CD14-positive monocyte (primary cell): ENCODE measurements at regions not wholly inside any gene's neighbourhood (a gene's known extent, or its start where the extent isn't known, plus 50 kb on each side); places are given as distances from the start of the nearest gene placed in this dataset.

Source experiments
- DNase-seq, 3 donors: peaks; one replicate each; pipeline ENCODE4 v3.0.0-alpha.2; 2011 to 2022
- H2AFZ ChIP-seq: 2 replicates; pipeline ENCODE4 v1.6.0; 2012; ENCODE audit warnings: mild to moderate bottlenecking, low read depth, low read length, inconsistent platforms; ENCODE audit not compliant: insufficient read depth, poor library complexity, severe bottlenecking
- H3K27ac ChIP-seq, 2 donors: 1 replicate in 1 of 2; 2 replicates in 1 of 2; pipeline ENCODE4 v1.5.1; 2012 to 2013; ENCODE audit warnings: low read length in 2 of 2, control low read depth in 1 of 2, inconsistent platforms in 1 of 2, low read depth in 1 of 2, mild to moderate bottlenecking in 1 of 2
- H3K27me3 ChIP-seq, 2 donors: one replicate each; pipeline versions ENCODE4 v1.6.0 to v1.6.1; 2011 to 2013; ENCODE audit warnings: low read length in 2 of 2; ENCODE audit not compliant: control insufficient read depth in 2 of 2, insufficient read depth in 2 of 2
- H3K36me3 ChIP-seq, 2 donors: replicated peaks in 1 of 2; 1 replicate in 1 of 2; 2 replicates in 1 of 2; pipeline versions ENCODE4 v1.5.1 to v1.6.1; 2012 to 2013; ENCODE audit warnings: low read length in 2 of 2, control low read depth in 1 of 2, inconsistent platforms in 1 of 2, mild to moderate bottlenecking in 1 of 2; ENCODE audit not compliant: insufficient read depth in 2 of 2, control insufficient read depth in 1 of 2
- H3K4me1 ChIP-seq, 2 donors: 1 replicate in 1 of 2; 2 replicates in 1 of 2; pipeline versions ENCODE4 v1.5.1 to v1.6.1; 2012 to 2013; ENCODE audit warnings: low read length in 2 of 2, control low read depth in 1 of 2, inconsistent platforms in 1 of 2, mild to moderate bottlenecking in 1 of 2, moderate library complexity in 1 of 2; ENCODE audit not compliant: insufficient read depth in 2 of 2, control insufficient read depth in 1 of 2
- H3K4me2 ChIP-seq: replicated peaks from 2 replicates; pipeline ENCODE3; 2012; ENCODE audit warnings: low read length, moderate library complexity, mild to moderate bottlenecking; ENCODE audit not compliant: poor library complexity, severe bottlenecking; ENCODE audit errors: extremely low read depth
- H3K4me3 ChIP-seq, 3 experiments: fragments of 200-600 bp in 1 of 3; sonication (generic) in 1 of 3; replicated peaks in 1 of 3; 1 replicate in 2 of 3; 2 replicates in 1 of 3; pipeline ENCODE4 v1.5.1; 2011 to 2013; ENCODE audit warnings: low read length in 3 of 3, mild to moderate bottlenecking in 3 of 3, control low read depth in 2 of 3, low read depth in 2 of 3, inconsistent platforms in 1 of 3, moderate library complexity in 1 of 3
- H3K79me2 ChIP-seq: 2 replicates; pipeline ENCODE4 v1.6.0; 2012; ENCODE audit warnings: mild to moderate bottlenecking, control low read depth, inconsistent platforms, low read length, moderate library complexity; ENCODE audit not compliant: insufficient read depth
- H3K9ac ChIP-seq: 2 replicates; pipeline ENCODE4 v1.6.0; 2017; ENCODE audit warnings: low read length, mild to moderate bottlenecking; ENCODE audit not compliant: insufficient read depth, poor library complexity, severe bottlenecking
- H3K9me3 ChIP-seq, 2 donors: replicated peaks in 1 of 2; 1 replicate in 1 of 2; 2 replicates in 1 of 2; pipeline versions ENCODE4 v1.5.1 to v1.6.1; 2012 to 2013; ENCODE audit warnings: low read length in 2 of 2, control low read depth in 1 of 2; ENCODE audit not compliant: control insufficient read depth in 1 of 2, insufficient read depth in 1 of 2
- H4K20me1 ChIP-seq: 2 replicates; pipeline ENCODE4 v1.6.0; 2012; ENCODE audit warnings: mild to moderate bottlenecking, low read length, control low read depth, moderate library complexity; ENCODE audit not compliant: insufficient read depth
- H3K27ac Mint-ChIP-seq, 7 donors: one replicate each; pipeline ENCODE4 v1.8.0; 2020; ENCODE audit warnings: mild to moderate bottlenecking in 7 of 7, mixed read lengths in 7 of 7, moderate library complexity in 6 of 7, inconsistent platforms in 2 of 7
- H3K27me3 Mint-ChIP-seq, 3 donors: one replicate each; pipeline ENCODE4 v1.8.0; 2021 to 2022; ENCODE audit warnings: low read depth in 3 of 3, mild to moderate bottlenecking in 3 of 3, mixed read lengths in 3 of 3, moderate library complexity in 3 of 3, inconsistent platforms in 1 of 3
- H3K36me3 Mint-ChIP-seq, 2 donors: one replicate each; pipeline ENCODE4 v1.8.0; 2020; ENCODE audit warnings: mixed read lengths in 2 of 2, inconsistent platforms in 1 of 2, mild to moderate bottlenecking in 1 of 2
- H3K4me1 Mint-ChIP-seq: one replicate; pipeline ENCODE4 v1.8.0; 2020; ENCODE audit warnings: mild to moderate bottlenecking, mixed read lengths
- H3K4me3 Mint-ChIP-seq, 2 donors: one replicate each; pipeline ENCODE4 v1.8.0; 2020; ENCODE audit warnings: mild to moderate bottlenecking in 2 of 2, mixed read lengths in 2 of 2, moderate library complexity in 1 of 2
- H3K9me3 Mint-ChIP-seq, 7 donors: one replicate each; pipeline ENCODE4 v1.8.0; 2020 to 2022; ENCODE audit warnings: mixed read lengths in 7 of 7, mild to moderate bottlenecking in 6 of 7, moderate library complexity in 6 of 7, inconsistent platforms in 2 of 7
- whole genome bisulfite sequencing: methylation state at CpG from one replicate; pipeline ENCODE4 v1.1.5; 2013; ENCODE audit warnings: missing lambda C conversion rate; ENCODE audit not compliant: insufficient coverage; 5-methylcytosine and 5-hydroxymethylcytosine counted together
- intact Hi-C, 2 donors: fragments of 100-400 bp; cut with micrococcal nuclease; formaldehyde crosslinking; loops; one replicate each; pipeline versions ENCODE4 v1.15.0 to v1.15.1; 2023
- TF ChIP-seq, protein P1 (sequence below): fragments of 200-600 bp; IDR thresholded peaks from one replicate; pipeline ENCODE4 v1.8.0; 2022; ENCODE audit warnings: antibody characterized with exemption, mild to moderate bottlenecking

DNA sequence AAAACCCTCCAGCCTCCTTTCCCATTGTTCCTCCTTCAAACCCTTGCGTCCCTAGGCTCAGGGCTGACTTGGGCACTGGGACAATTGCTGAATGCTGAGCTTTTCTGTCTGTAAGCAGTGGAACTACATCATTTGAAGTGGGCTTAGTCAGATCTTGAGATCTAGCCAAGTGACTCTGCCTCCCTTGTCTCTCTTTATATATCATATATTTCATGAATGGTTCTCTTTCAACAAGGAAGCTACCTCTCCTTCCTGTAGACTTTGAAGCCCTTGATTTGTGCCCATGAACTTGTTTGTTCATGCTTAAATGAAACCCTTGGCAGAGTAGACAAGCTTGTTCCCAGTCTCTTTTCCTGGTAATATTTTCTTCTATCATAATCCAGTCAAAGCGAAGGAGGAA is 60.0 kb upstream of the KIF13A start:
- H3K4me3 ChIP-seq: no peak overlapping the region
- no peaks in the 10 kb centered on the region for H3K36me3 ChIP-seq
- H3K4me1 ChIP-seq: no peaks in the 10 kb centered on the region
- no peak overlapping the region for H3K4me3 Mint-ChIP-seq
- 100% methylated on average over 1 of the region's 2 CpGs for WGBS
- H2AFZ ChIP-seq: no peak overlapping the region
- no peaks in the 10 kb centered on the region for H4K20me1 ChIP-seq
- H3K79me2 ChIP-seq: no peaks in the 10 kb centered on the region
- H3K9me3 Mint-ChIP-seq: peaks cover 0 to 3% (median 0%) of the 10 kb centered on the region in 7 donors
- no peaks in the 10 kb centered on the region for H3K9me3 ChIP-seq
- no peak overlapping the region for H3K27ac ChIP-seq
- H3K27me3 Mint-ChIP-seq: peaks cover 0 to 1% (median 0%) of the 10 kb centered on the region in 3 donors
- intact Hi-C loops: no loop called here
- peaks cover 3% of the 10 kb centered on the region for H3K4me1 Mint-ChIP-seq
- no peak overlapping the region for H3K9ac ChIP-seq
- H3K27ac Mint-ChIP-seq: no peak overlapping the region
- TF ChIP-seq, protein P1, sequence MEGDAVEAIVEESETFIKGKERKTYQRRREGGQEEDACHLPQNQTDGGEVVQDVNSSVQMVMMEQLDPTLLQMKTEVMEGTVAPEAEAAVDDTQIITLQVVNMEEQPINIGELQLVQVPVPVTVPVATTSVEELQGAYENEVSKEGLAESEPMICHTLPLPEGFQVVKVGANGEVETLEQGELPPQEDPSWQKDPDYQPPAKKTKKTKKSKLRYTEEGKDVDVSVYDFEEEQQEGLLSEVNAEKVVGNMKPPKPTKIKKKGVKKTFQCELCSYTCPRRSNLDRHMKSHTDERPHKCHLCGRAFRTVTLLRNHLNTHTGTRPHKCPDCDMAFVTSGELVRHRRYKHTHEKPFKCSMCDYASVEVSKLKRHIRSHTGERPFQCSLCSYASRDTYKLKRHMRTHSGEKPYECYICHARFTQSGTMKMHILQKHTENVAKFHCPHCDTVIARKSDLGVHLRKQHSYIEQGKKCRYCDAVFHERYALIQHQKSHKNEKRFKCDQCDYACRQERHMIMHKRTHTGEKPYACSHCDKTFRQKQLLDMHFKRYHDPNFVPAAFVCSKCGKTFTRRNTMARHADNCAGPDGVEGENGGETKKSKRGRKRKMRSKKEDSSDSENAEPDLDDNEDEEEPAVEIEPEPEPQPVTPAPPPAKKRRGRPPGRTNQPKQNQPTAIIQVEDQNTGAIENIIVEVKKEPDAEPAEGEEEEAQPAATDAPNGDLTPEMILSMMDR: no peak
- DNase-seq: no peak
- no peak overlapping the region for H3K4me2 ChIP-seq
- no peaks in the 10 kb centered on the region for H3K27me3 ChIP-seq
- no peaks in the 10 kb centered on the region for H3K36me3 Mint-ChIP-seq

GRCh38 chr6:18045507-18045906 is 58.1 kb upstream of the KIF13A start:
- no peaks in the 10 kb centered on the region for H3K9me3 ChIP-seq
- no peak overlapping the region for H2AFZ ChIP-seq
- no peak overlapping the region for H3K27ac ChIP-seq
- Mint-ChIP-seq H3K36me3 (no peaks in the 10 kb centered on the region), H3K27me3 (peaks cover 0 to 1% (median 0%) of the 10 kb centered on the region in 3 donors), H3K9me3 (peaks cover 0 to 8% (median 0%) of the 10 kb centered on the region in 7 donors), H3K27ac (no peak overlapping the region), H3K4me3 (no peak overlapping the region), H3K4me1 (peaks cover 13% of the 10 kb centered on the region)
- H3K36me3 ChIP-seq: no peaks in the 10 kb centered on the region
- H4K20me1 ChIP-seq: no peaks in the 10 kb centered on the region
- no peak overlapping the region for H3K4me2 ChIP-seq
- H3K79me2 ChIP-seq: no peaks in the 10 kb centered on the region
- H3K4me1 ChIP-seq: no peaks in the 10 kb centered on the region
- DNase-seq: no peak
- TF ChIP-seq, protein P1: no peak
- H3K4me3 ChIP-seq: no peak overlapping the region
- no peak overlapping the region for H3K9ac ChIP-seq
- intact Hi-C loops: no loop called here
- no peaks in the 10 kb centered on the region for H3K27me3 ChIP-seq
